Spleen (tissue), 11 donors: ENCODE measurements at regions not wholly inside any gene's neighbourhood (a gene's known extent, or its start where the extent isn't known, plus 50 kb on each side); places are given as distances from the start of the nearest gene placed in this dataset.

Experiments
- DNase-seq: peaks from one replicate; pipeline ENCODE4 v3.0.0-alpha.2; 2020
- H3K27ac ChIP-seq, 8 donors: fragments of 200-600 bp; sonication (generic) in 7 of 8; 1 replicate in 4 of 8; 2 replicates in 4 of 8; pipeline versions ENCODE4 v1.5.0 to v1.8.0; 2016 to 2021; ENCODE audit warnings: inconsistent platforms in 4 of 8, mild to moderate bottlenecking in 4 of 8, moderate library complexity in 1 of 8
- H3K27me3 ChIP-seq, 7 donors: fragments of 200-600 bp; sonication (generic) in 6 of 7; replicated peaks in 1 of 7; 1 replicate in 4 of 7; 2 replicates in 3 of 7; pipeline versions ENCODE4 v1.5.0 to v1.8.0; 2016 to 2021; ENCODE audit warnings: inconsistent platforms in 3 of 7, mild to moderate bottlenecking in 1 of 7
- H3K36me3 ChIP-seq, 6 donors: fragments of 200-600 bp; sonication (generic) in 5 of 6; 1 replicate in 4 of 6; 2 replicates in 2 of 6; pipeline versions ENCODE4 v1.5.0 to v1.8.0; 2016 to 2021; ENCODE audit warnings: inconsistent platforms in 2 of 6
- H3K4me1 ChIP-seq, 6 donors: fragments of 200-600 bp; sonication (generic) in 5 of 6; 1 replicate in 3 of 6; 2 replicates in 3 of 6; pipeline versions ENCODE4 v1.5.0 to v1.8.0; 2016 to 2021; ENCODE audit warnings: inconsistent platforms in 3 of 6
- H3K4me3 ChIP-seq, 8 donors: fragments of 200-600 bp; sonication (generic) in 7 of 8; 1 replicate in 4 of 8; 2 replicates in 4 of 8; pipeline versions ENCODE4 v1.5.0 to v1.8.0; 2016 to 2021; ENCODE audit warnings: inconsistent platforms in 4 of 8, mild to moderate bottlenecking in 4 of 8, moderate library complexity in 2 of 8
- H3K9me3 ChIP-seq, 8 donors: fragments of 200-600 bp; sonication (generic) in 7 of 8; 1 replicate in 4 of 8; 2 replicates in 4 of 8; pipeline versions ENCODE4 v1.5.0 to v1.8.0; 2016 to 2021; ENCODE audit warnings: inconsistent platforms in 4 of 8
- POLR2A ChIP-seq, 3 donors: fragments of 450-650 bp; IDR thresholded peaks; one replicate each; pipeline ENCODE4 v1.5.1; 2017; ENCODE audit warnings: antibody characterized with exemption in 3 of 3, mild to moderate bottlenecking in 1 of 3
- POLR2AphosphoS5 ChIP-seq, 3 donors: sonication (generic); formaldehyde crosslinking; IDR thresholded peaks; one replicate each; pipeline ENCODE4 v1.5.1; 2017; ENCODE audit warnings: antibody characterized with exemption in 3 of 3
- WGBS, 5 donors: extraction: QIAGEN DNeasy Blood & Tissue Kit in 3 of 5; methylation state at CpG; one replicate each; pipeline versions ENCODE4 v1.1.5 to v1.1.7; 2013 to 2018; 5-methylcytosine and 5-hydroxymethylcytosine counted together
- intact Hi-C: fragments of 100-400 bp; cut with DNase I; formaldehyde crosslinking; loops from one replicate; pipeline ENCODE4 v1.15.0; 2023; ENCODE audit warnings: low total_unique reads
- TF ChIP-seq, protein P1 (sequence below), 11 experiments: fragments of 200-600 bp in 7 of 11; fragments of 450-650 bp in 4 of 11; sonication (generic) in 4 of 11; IDR thresholded peaks in 8 of 11; conservative IDR thresholded peaks in 3 of 11; 1 replicate in 7 of 11; 2 replicates in 4 of 11; pipeline versions ENCODE4 v1.4.0 to v1.8.0; 2016 to 2021; ENCODE audit warnings: antibody characterized with exemption in 11 of 11, inconsistent platforms in 4 of 11, mild to moderate bottlenecking in 1 of 11
- donor health status: healthy with polysubstance abuse.
- donor health status: DM: no; HTN: no; CAD: no; lungs with moderate emphysema.
- donor health status: DM: no; HTN: no; CAD: no.
- donor health status: Bipolar disorder and iron deficiency.
- donor health status: healthy.
- donor health status: DM: no; HTN: no; CAD: no.
- donor health status: DM: yes; HTN: yes; CAD: no.

DNA sequence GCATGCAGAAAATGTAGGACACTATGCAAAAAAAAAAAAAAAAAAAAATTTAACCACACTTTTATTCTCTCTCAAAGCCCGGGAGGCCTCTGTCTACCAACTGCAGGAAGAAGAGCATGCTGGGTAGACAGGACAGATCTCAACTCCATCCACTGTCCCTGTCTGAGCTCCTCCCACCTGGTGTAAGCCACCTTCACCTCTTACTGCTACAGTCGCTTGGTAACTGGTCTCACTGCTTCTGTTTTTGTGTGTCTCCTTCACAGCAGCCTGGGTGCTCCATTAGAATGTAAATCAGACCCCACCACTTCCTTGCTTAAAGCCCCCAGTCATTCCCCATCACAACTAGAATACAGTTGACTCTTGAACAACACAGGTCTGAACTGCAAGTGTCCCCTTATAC, 115.1 kb upstream of the PROK2 start:
- intact Hi-C loops: no loop called here

DNA sequence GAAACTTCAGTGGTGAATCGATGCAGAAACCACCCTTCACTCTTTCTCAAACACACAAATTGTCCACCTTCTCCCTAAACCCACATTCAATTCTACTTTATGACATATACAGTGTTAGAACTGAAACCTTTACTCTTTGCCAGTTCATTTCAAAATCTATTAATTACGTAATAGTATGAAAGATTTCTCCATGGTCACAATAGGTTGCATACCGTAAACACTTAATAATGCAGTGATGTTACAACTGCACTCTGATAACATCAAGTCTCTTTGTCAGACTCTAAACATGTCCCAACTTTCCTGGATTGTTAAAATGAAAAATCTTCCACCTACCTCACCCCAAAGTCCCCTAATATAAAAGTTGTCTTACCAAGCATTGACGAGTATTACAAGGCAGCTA, 111.8 kb upstream of the PROK2 start:
- Histone ChIP-seq H3K9me3 (peaks cover 0 to 3% (median 0%) of the 10 kb centered on the region in 8 donors), H3K27me3 (peaks cover 0 to 57% (median 0%) of the 10 kb centered on the region in 7 donors), H3K36me3 (no peaks in the 10 kb centered on the region), H3K4me3 (no peak overlapping the region), H3K4me1 (no peaks in the 10 kb centered on the region), H3K27ac (no peak overlapping the region)
- WGBS, 5 donors: 63 to 89% (median 80%) methylated on average over 4 of the region's 4 CpGs
- no peak for DNase-seq
- intact Hi-C loops: no loop called here
- TF ChIP-seq POLR2A (IDR thresholded peaks at IDR 0.05): no peak
- TF ChIP-seq, protein P1, sequence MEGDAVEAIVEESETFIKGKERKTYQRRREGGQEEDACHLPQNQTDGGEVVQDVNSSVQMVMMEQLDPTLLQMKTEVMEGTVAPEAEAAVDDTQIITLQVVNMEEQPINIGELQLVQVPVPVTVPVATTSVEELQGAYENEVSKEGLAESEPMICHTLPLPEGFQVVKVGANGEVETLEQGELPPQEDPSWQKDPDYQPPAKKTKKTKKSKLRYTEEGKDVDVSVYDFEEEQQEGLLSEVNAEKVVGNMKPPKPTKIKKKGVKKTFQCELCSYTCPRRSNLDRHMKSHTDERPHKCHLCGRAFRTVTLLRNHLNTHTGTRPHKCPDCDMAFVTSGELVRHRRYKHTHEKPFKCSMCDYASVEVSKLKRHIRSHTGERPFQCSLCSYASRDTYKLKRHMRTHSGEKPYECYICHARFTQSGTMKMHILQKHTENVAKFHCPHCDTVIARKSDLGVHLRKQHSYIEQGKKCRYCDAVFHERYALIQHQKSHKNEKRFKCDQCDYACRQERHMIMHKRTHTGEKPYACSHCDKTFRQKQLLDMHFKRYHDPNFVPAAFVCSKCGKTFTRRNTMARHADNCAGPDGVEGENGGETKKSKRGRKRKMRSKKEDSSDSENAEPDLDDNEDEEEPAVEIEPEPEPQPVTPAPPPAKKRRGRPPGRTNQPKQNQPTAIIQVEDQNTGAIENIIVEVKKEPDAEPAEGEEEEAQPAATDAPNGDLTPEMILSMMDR (IDR thresholded peaks at IDR 0.05 in 8 of 11, conservative IDR thresholded peaks at IDR 0.05 in 3 of 11): no peak

More for the DNA sequence above, 115.1 kb upstream of the PROK2 start:
- Histone ChIP-seq H3K4me3 (no peak overlapping the region), H3K27ac (no peak overlapping the region), H3K36me3 (no peaks in the 10 kb centered on the region), H3K9me3 (peaks cover 0 to 3% (median 0%) of the 10 kb centered on the region in 8 donors), H3K27me3 (peaks cover 0 to 76% (median 0%) of the 10 kb centered on the region in 7 donors), H3K4me1 (peaks cover 2 to 20% (median 5%) of the 10 kb centered on the region in 6 donors)
- 61 to 85% (median 80%) methylated on average over 2 of the region's 2 CpGs for WGBS, 5 donors
- no peak for DNase-seq
- TF ChIP-seq POLR2AphosphoS5 (IDR thresholded peaks at IDR 0.05) (no peak), POLR2A (IDR thresholded peaks at IDR 0.05) (no peak)
- TF ChIP-seq, protein P1 (IDR thresholded peaks at IDR 0.05 in 8 of 11, conservative IDR thresholded peaks at IDR 0.05 in 3 of 11): no peak

DNA sequence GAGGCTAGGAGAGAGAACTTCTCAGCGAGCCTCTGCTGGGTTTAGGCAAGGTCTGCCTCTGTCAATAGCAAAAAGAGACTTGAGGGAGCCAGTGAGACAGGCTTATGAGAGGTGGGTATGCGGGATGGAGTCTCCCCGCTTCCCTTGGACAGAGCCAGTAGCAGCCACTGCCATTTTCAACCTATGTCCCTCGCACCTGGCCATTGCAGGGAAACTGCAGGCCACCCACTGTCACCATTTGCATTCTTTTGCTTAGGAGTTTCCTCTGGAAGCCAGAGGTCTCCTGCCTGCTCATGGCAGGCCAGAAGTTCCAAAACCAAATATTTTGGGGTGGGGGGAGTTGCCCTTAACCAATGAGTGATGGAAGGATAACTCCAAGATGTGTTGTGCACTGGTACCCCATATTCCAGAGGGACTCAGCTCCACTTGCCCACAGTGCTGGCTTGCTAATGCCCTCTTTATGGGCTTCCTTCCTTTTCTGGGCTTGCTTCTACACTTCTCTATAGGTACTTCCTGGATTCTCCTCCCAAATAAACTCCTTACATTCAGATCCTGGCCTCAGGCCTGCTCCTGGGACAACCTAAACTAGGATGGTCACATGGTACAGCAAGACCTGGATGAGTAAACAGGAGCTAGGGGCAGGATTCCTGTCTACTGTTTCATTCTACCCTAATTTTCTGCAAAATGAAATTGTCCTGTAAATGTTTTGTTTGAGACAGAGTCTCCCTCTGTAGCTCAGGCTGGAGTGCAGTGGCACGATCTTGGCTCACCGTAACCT, 108.9 kb upstream of the PROK2 start:
- H3K27me3 ChIP-seq: peaks cover 0 to 46% (median 0%) of the 10 kb centered on the region in 7 donors
- no peaks in the 10 kb centered on the region for H3K9me3 ChIP-seq
- no peak overlapping the region for H3K4me3 ChIP-seq
- intact Hi-C loops: no loop called here
- no peak overlapping the region for H3K27ac ChIP-seq
- no peaks in the 10 kb centered on the region for H3K36me3 ChIP-seq
- DNase-seq: no peak
- 89 to 98% (median 92%) methylated on average over 6 of the region's 6 CpGs for WGBS, 5 donors
- TF ChIP-seq, protein P1 (IDR thresholded peaks at IDR 0.05 in 8 of 11, conservative IDR thresholded peaks at IDR 0.05 in 3 of 11): no peak
- TF ChIP-seq POLR2A (IDR thresholded peaks at IDR 0.05) (no peak), POLR2AphosphoS5 (IDR thresholded peaks at IDR 0.05) (no peak)
- H3K4me1 ChIP-seq: no peaks in the 10 kb centered on the region

DNA sequence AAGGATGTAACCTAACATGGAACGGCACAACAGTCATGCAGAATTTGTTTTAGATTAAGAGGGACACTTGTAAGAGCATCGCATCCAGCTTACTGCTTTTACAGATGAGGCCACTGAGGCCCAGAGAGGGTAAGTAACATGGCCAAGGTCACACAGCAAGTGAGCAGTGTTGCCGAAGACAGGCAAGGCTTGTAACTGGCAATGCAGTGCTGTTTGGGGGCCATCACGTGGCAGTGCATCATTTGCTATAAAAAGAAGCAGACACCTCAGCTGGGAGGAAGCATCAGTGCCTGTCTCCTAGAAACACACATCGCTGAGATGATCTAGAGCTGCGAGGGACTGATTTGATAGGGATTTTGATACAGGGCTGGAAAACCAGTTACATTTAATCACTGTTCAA, 108.2 kb upstream of the PROK2 start:
- H3K4me3 ChIP-seq: no peak overlapping the region
- WGBS, 5 donors: 73 to 84% (median 82%) methylated on average over 6 of the region's 6 CpGs
- no peaks in the 10 kb centered on the region for H3K9me3 ChIP-seq
- no peak overlapping the region for H3K27ac ChIP-seq
- intact Hi-C loops: no loop called here
- H3K4me1 ChIP-seq: no peaks in the 10 kb centered on the region
- peaks cover 0 to 42% (median 0%) of the 10 kb centered on the region in 7 donors for H3K27me3 ChIP-seq
- TF ChIP-seq POLR2A (IDR thresholded peaks at IDR 0.05): no peak
- TF ChIP-seq, protein P1 (IDR thresholded peaks at IDR 0.05 in 8 of 11, conservative IDR thresholded peaks at IDR 0.05 in 3 of 11): no peak
- no peak for TF ChIP-seq POLR2AphosphoS5 (IDR thresholded peaks at IDR 0.05)
- no peaks in the 10 kb centered on the region for H3K36me3 ChIP-seq
- DNase-seq: no peak
